ENCODE measurements at regions not wholly inside any gene's neighbourhood (a gene's known extent, or its start where the extent isn't known, plus 50 kb on each side); places are given as distances from the start of the nearest gene placed in this dataset.

DNA sequence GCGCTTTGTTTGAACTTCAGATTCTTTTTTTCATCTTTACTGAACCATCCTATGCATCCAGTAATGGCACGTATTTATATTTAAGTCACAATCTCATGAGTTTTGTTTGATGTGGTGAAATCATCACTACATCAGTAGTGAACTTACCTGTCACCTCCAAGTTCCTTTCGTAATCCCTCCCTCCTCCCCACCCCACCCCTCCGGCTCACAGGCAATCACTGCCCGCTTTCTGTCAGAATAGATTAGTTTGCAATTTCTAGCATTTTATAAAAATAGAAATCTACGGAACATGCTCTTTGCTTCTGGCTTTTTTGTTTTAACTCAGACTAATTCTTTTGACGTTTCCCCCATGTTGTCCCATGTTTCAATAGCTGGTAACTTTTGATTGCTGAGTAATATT is 305.4 kb upstream of the IRX4 start:
- Histone ChIP-seq H3K4me3 (ENCODE audit: low read length in 2 of 2) (no peak overlapping the region), H3K27ac (ENCODE audit: low read depth, low read length) (no peak overlapping the region), H3K9me3 (ENCODE audit: control insufficient read depth in 1 of 2, low read length in 2 of 2) (no peaks in the 10 kb centered on the region), H3K36me3 (ENCODE audit: insufficient read depth, low read length) (no peaks in the 10 kb centered on the region), H3K4me1 (ENCODE audit: insufficient read depth, low read length) (no peaks in the 10 kb centered on the region), H3K27me3 (ENCODE audit: insufficient read depth, low read length) (no peaks in the 10 kb centered on the region)
- ChIA-PET CTCF (ENCODE audit: partially characterized antibody) (no interaction called here), POLR2A (ENCODE audit: partially characterized antibody) (no interaction called here)
- Mint-ChIP-seq H3K4me1 (no peaks in the 10 kb centered on the region), H3K4me3 (no peak overlapping the region), H3K27me3 (peaks cover 7 to 8% of the 10 kb centered on the region in 2 donors), H3K9me3 (peaks cover 0 to 7% (median 0%) of the 10 kb centered on the region in 8 donors), H3K27ac (no peak overlapping the region), H3K36me3 (no peaks in the 10 kb centered on the region)
- intact Hi-C loops (cut with micrococcal nuclease) = no loop called here
- no peak for DNase-seq

DNA sequence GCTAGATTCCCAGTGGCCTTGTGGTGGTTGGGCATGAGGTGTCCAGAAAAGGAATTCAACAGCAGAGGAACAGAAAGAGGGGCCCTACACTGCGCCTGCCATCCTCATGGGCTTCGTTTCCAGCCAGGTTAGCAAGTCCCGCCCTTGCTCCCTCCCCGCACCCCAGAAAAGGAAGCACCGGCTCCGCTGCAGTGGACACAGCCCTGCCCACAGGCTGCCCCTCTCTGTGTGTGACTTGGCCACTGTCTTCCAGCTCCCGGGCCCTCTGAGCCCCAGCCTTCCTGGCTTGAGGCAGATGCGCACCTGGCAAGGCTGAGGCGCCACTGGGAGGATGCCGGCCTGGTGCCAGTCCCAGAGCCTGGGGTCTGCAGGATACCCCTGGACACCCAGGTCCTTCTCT is 305.0 kb upstream of the IRX4 start:
- Mint-ChIP-seq H3K4me3 (no peak overlapping the region), H3K9me3 (peaks cover 0 to 7% (median 0%) of the 10 kb centered on the region in 8 donors), H3K27me3 (peaks cover 7 to 8% of the 10 kb centered on the region in 2 donors), H3K27ac (no peak overlapping the region), H3K4me1 (no peaks in the 10 kb centered on the region), H3K36me3 (no peaks in the 10 kb centered on the region)
- DNase-seq = no peak
- Histone ChIP-seq H3K9me3 (ENCODE audit: control insufficient read depth in 1 of 2, low read length in 2 of 2) (no peaks in the 10 kb centered on the region), H3K36me3 (ENCODE audit: insufficient read depth, low read length) (no peaks in the 10 kb centered on the region), H3K4me1 (ENCODE audit: insufficient read depth, low read length) (no peaks in the 10 kb centered on the region), H3K27me3 (ENCODE audit: insufficient read depth, low read length) (no peaks in the 10 kb centered on the region), H3K27ac (ENCODE audit: low read depth, low read length) (no peak overlapping the region), H3K4me3 (ENCODE audit: low read length in 2 of 2) (no peak overlapping the region)
- CTCF ChIA-PET (ENCODE audit: partially characterized antibody) = no interaction called here
- POLR2A ChIA-PET (ENCODE audit: partially characterized antibody) = no interaction called here
- intact Hi-C loops (cut with micrococcal nuclease) = no loop called here

DNA sequence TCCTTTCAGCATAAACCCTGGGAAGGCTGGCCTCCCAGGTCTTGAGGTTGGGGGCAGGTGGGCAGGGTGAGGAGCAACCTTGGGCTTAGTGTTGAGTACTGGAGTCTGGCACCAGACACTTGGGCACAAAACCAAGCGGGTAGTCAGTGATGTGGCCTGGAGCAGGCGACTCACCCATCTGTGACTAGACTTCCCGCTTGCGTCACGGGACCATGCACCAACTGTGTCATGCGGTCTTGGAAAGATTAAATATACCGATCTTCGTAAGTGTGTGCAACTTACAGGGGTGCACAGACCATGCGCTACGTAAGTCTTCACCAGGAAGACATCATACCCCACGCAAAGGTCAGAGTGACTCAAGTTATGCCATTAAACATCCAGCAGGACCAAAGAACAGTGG is 304.4 kb upstream of the IRX4 start:
- ChIA-PET POLR2A (ENCODE audit: partially characterized antibody) (no interaction called here), CTCF (ENCODE audit: partially characterized antibody) (no interaction called here)
- Mint-ChIP-seq H3K4me1 (no peaks in the 10 kb centered on the region), H3K27me3 (peaks cover 7 to 8% of the 10 kb centered on the region in 2 donors), H3K9me3 (peaks cover 0 to 7% (median 0%) of the 10 kb centered on the region in 8 donors), H3K36me3 (no peaks in the 10 kb centered on the region), H3K27ac (no peak overlapping the region), H3K4me3 (no peak overlapping the region)
- Histone ChIP-seq H3K27me3 (ENCODE audit: insufficient read depth, low read length) (no peaks in the 10 kb centered on the region), H3K9me3 (ENCODE audit: control insufficient read depth in 1 of 2, low read length in 2 of 2) (no peaks in the 10 kb centered on the region), H3K27ac (ENCODE audit: low read depth, low read length) (no peak overlapping the region), H3K36me3 (ENCODE audit: insufficient read depth, low read length) (no peaks in the 10 kb centered on the region), H3K4me3 (ENCODE audit: low read length in 2 of 2) (no peak overlapping the region), H3K4me1 (ENCODE audit: insufficient read depth, low read length) (no peaks in the 10 kb centered on the region)
- intact Hi-C loops (cut with micrococcal nuclease) = no loop called here
- DNase-seq = no peak

DNA sequence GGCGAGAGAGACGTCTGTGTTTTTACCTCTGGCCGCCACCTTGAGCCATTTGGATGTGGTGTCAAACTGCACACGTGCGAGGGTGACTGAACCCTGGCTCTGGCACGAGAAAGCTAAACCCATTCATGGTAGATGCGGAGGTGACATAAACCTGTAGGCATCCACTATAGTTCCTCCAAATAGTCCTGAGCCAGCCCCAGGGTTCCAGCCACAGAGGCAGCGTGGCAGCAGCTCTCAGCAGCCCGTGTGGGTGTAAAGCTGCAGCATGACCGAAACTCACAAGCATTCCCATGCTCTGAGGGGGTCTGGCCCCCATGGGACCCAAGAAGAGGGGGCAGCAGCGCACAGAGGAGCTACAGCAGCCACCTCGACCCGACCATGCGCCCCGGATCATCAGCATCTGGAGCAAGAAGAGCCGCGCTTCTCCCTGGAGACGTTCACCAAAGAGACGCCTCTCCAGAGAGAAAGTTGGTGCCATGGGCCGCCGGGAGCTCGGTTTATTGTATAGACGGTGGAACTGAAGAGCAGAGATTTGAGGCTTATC is 303.8 kb upstream of the IRX4 start:
- no peaks in the 10 kb centered on the region for H3K9me3 ChIP-seq (ENCODE audit: control insufficient read depth in 1 of 2, low read length in 2 of 2)
- H3K4me1 ChIP-seq (ENCODE audit: insufficient read depth, low read length) = no peaks in the 10 kb centered on the region
- Mint-ChIP-seq H3K4me1 (no peaks in the 10 kb centered on the region), H3K9me3 (peaks cover 0 to 7% (median 0%) of the 10 kb centered on the region in 8 donors), H3K4me3 (no peak overlapping the region), H3K27ac (no peak overlapping the region), H3K36me3 (no peaks in the 10 kb centered on the region), H3K27me3 (peaks cover 7 to 8% of the 10 kb centered on the region in 2 donors)
- ChIA-PET CTCF (ENCODE audit: partially characterized antibody) (no interaction called here), POLR2A (ENCODE audit: partially characterized antibody) (no interaction called here)
- no peak for DNase-seq
- intact Hi-C loops (cut with micrococcal nuclease) = no loop called here
- H3K27me3 ChIP-seq (ENCODE audit: insufficient read depth, low read length) = no peaks in the 10 kb centered on the region
- H3K36me3 ChIP-seq (ENCODE audit: insufficient read depth, low read length) = no peaks in the 10 kb centered on the region
- no peak overlapping the region for H3K27ac ChIP-seq (ENCODE audit: low read depth, low read length)
- H3K4me3 ChIP-seq (ENCODE audit: low read length in 2 of 2) = no peak overlapping the region

DNA sequence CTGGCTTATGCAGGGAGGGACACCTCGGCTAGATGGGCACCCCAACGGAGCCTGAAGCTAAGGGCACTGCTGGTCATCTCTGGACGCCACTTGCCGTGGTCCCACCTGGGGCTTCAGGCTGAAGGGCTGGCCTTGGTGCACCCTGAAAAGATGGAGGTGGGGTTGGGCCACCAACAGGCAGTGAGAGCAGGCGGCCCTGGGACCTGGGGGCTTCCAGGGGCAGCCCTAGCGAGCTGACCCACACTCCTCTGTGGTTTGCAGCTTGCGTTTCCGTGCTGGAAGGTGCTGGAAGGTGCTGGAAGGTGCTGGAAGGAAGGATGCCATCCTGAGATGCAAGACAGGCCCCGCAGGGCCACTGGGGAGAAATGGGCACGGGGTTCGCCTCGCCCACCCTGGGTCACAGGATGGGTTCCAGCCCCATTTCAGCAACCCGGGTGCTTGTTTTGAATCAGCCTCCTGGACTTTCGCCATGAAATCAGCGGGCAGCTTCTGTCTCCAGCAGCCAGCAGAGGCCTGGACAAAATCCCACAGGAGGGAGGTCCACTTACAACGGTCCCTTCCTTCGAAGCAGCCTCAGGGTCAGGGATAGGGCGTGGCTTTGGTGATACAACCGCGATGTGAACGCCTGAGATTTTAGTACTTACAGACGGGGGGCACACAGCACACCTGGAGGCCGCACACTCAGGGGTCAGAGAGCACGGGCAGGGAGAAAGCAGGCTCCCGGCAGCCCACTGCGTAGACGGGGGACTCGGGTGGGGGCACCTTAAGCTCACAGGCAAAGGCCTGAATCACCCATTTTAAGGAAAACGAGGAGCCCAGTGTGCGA is 303.1 kb upstream of the IRX4 start:
- H3K27ac Mint-ChIP-seq = no peak overlapping the region
- peaks cover 6 to 7% of the 10 kb centered on the region in 2 donors for H3K27me3 Mint-ChIP-seq
- Histone ChIP-seq H3K9me3 (ENCODE audit: control insufficient read depth in 1 of 2, low read length in 2 of 2) (no peaks in the 10 kb centered on the region), H3K27ac (ENCODE audit: low read depth, low read length) (no peak overlapping the region), H3K27me3 (ENCODE audit: insufficient read depth, low read length) (no peaks in the 10 kb centered on the region), H3K36me3 (ENCODE audit: insufficient read depth, low read length) (no peaks in the 10 kb centered on the region), H3K4me3 (ENCODE audit: low read length in 2 of 2) (no peak overlapping the region), H3K4me1 (ENCODE audit: insufficient read depth, low read length) (no peaks in the 10 kb centered on the region)
- POLR2A ChIA-PET (ENCODE audit: partially characterized antibody) = no interaction called here
- H3K9me3 Mint-ChIP-seq = peaks cover 0 to 7% (median 0%) of the 10 kb centered on the region in 8 donors
- CTCF ChIA-PET (ENCODE audit: partially characterized antibody) = no interaction called here
- no peak overlapping the region for H3K4me3 Mint-ChIP-seq
- intact Hi-C loops (cut with micrococcal nuclease) = no loop called here
- no peak for DNase-seq
- H3K4me1 Mint-ChIP-seq = no peaks in the 10 kb centered on the region
- H3K36me3 Mint-ChIP-seq = no peaks in the 10 kb centered on the region

DNA sequence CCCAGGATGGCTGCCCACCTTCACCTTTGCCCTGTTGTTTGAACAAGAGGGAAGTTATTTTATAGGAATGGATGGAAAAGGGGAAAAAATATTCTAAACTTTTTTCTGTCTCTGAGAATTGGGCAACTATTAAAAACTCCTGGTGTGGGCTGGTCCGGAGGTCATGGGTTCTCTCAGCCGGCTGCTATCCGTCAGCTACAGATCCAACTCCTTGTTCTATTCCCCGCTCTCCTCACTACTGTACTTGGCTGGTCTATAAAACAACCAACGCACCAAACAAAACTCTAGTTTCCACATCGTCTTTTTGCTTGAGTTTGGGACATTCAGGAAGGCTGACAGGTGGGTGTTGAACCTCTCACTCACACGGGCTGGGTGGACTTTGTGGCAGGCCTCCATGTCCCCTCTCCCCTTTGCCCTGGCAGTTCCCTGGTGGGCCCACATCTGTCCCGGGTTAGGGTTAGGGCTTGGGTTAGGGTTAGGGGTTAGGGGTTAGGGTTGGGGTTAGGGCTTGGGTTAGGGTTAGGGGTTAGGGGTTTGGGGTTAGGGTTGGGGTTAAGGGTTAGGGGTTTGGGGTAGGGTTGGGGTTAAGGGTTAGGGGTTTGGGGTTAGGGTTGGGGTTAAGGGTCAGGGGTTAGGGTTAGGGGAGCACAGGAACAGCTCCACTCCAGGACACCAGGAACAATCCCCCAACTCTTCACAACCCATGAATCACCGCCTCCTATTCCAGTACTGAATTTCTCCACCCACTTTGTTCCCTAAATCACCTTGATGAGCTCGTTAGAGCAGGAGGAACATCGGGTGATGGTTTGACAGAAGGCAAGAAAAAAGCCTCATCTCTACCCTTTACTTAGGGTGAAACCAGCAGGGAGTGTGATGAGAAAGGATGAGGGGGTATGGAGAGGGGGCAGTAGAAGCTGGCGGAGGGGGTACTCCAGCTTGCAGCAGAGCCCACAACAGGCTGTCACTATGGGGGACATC is 302.1 kb upstream of the IRX4 start:
- H3K27ac Mint-ChIP-seq = no peak overlapping the region
- ChIA-PET CTCF (ENCODE audit: partially characterized antibody) (no interaction called here), POLR2A (ENCODE audit: partially characterized antibody) (no interaction called here)
- no peak overlapping the region for H3K4me3 Mint-ChIP-seq
- H3K27ac ChIP-seq (ENCODE audit: low read depth, low read length) = no peak overlapping the region
- no peaks in the 10 kb centered on the region for H3K36me3 Mint-ChIP-seq
- no peaks in the 10 kb centered on the region for H3K4me1 Mint-ChIP-seq
- H3K36me3 ChIP-seq (ENCODE audit: insufficient read depth, low read length) = no peaks in the 10 kb centered on the region
- no peaks in the 10 kb centered on the region for H3K9me3 ChIP-seq (ENCODE audit: control insufficient read depth in 1 of 2, low read length in 2 of 2)
- no peaks in the 10 kb centered on the region for H3K27me3 ChIP-seq (ENCODE audit: insufficient read depth, low read length)
- no peak overlapping the region for H3K4me3 ChIP-seq (ENCODE audit: low read length in 2 of 2)
- intact Hi-C loops (cut with micrococcal nuclease) = no loop called here
- no peak for DNase-seq
- H3K9me3 Mint-ChIP-seq = peaks cover 0 to 7% (median 0%) of the 10 kb centered on the region in 8 donors
- H3K27me3 Mint-ChIP-seq = peaks cover 6 to 7% of the 10 kb centered on the region in 2 donors
- no peaks in the 10 kb centered on the region for H3K4me1 ChIP-seq (ENCODE audit: insufficient read depth, low read length)

DNA sequence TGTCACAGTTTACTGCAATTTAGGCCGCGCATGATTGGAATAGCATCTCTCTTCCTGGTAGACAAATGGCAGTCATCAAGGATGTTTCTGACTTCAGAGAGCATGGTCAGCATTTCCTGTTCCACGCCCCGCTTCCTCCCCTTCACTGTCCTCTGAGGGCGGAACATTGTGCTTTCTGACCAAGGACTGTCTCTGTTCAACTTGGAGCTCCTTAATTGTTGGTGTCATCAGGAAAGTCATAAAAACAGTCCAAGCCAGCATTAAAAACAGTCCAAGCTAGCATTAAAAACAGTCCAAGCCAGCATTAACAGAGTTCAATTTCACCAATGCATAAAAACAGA is 301.3 kb upstream of the IRX4 start:
- Mint-ChIP-seq H3K4me3 (no peak overlapping the region), H3K27ac (no peak overlapping the region), H3K4me1 (no peaks in the 10 kb centered on the region), H3K36me3 (no peaks in the 10 kb centered on the region), H3K9me3 (peaks cover 0 to 4% (median 0%) of the 10 kb centered on the region in 8 donors), H3K27me3 (peaks cover 6 to 7% of the 10 kb centered on the region in 2 donors)
- CTCF ChIA-PET (ENCODE audit: partially characterized antibody) = no interaction called here
- Histone ChIP-seq H3K4me1 (ENCODE audit: insufficient read depth, low read length) (no peaks in the 10 kb centered on the region), H3K36me3 (ENCODE audit: insufficient read depth, low read length) (no peaks in the 10 kb centered on the region), H3K27ac (ENCODE audit: low read depth, low read length) (no peak overlapping the region), H3K4me3 (ENCODE audit: low read length in 2 of 2) (no peak overlapping the region), H3K27me3 (ENCODE audit: insufficient read depth, low read length) (no peaks in the 10 kb centered on the region), H3K9me3 (ENCODE audit: control insufficient read depth in 1 of 2, low read length in 2 of 2) (no peaks in the 10 kb centered on the region)
- no peak for DNase-seq
- intact Hi-C loops (cut with micrococcal nuclease) = no loop called here
- POLR2A ChIA-PET (ENCODE audit: partially characterized antibody) = no interaction called here

Data from CD4-positive, alpha-beta memory T cell (primary cell).